Lung microvascular endothelial cell (primary cell): ENCODE measurements at regions not wholly inside any gene's neighbourhood (a gene's known extent, or its start where the extent isn't known, plus 50 kb on each side); places are given as distances from the start of the nearest gene placed in this dataset.
A peak's percentile ranks its signal among the peaks of the same experiment; 100 is the strongest.

ENCODE experiments used
- DNase-seq, 2 donors: peaks; one replicate each; pipeline versions ENCODE4 v3.0.0 to v3.0.0-alpha.2; 2010; ENCODE audit warnings: low read depth in 2 of 2

DNA sequence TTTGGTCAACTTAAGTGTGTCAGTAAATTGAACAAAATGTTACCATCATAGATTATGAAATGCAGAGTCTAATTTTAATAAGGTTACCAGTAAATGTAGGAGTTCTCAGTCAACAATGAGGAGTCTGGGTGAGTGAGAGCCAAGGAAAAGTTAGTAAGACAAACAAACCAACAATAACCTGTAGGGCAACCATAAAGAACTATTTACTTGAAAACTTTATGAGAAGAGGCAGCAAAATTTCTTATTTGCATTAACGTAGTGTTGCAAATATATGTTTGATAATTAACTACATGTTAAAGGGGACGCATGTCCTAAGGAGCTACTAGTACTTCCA is 131.1 kb upstream of the SOX4 start:
- no peak for DNase-seq

DNA sequence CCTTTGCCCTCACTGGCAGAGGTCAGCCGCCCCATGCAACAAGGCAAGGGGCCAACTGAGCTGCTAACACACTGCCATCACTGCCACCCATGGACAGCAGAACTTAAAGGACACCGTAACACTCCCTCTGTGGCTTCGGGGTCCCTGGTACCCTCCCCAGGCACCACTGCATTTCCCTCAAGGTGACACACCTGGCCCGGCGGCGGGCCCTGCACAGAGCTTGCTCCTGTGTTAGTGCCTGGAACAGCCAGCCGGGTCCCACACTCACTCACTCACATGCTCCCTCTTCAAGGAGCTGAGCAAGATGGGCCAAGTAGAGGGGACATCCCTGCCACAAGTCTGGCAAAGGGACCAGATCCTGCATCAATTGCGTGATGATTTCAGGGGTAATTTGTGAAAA is 126.5 kb upstream of the SOX4 start:
- DNase-seq: no peak

DNA sequence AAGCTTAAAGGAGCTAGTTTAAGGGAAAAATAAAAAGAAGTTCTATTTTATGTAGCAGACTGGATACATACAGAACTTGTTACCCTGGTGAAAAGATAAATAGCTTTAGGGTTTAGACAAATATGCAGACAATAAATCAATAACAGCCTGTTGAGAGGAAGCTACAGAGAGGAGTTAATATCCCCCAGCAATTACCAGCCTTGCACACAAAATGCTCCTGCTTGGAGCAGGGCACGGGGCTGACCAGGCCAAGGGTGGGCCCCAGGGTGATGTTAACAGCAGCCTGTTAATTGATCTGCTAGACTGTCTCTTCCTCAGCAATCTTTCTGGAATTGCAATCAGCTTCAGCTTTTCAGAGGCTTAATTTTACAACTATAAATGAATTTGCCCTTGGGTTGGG is 125.1 kb upstream of the SOX4 start:
- DNase-seq: no peak

DNA sequence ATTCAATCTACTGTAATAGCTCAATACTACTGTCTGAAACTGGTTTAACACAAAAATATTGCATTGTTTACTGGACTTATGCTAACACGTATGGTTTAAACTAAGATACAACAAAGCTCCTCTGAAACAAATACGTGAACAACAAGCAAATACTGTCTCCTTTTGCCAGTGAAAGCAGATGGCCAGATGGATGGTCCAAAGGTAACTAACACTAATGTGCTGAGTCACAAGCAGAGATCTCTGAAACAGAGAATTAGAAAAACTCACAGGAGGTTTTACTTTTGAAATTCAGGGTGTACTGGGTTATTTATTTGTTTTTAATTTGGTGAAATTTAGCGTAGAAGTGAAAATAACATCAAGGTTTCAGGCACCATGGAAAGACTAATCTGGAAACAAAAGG is 124.3 kb upstream of the SOX4 start:
- no peak for DNase-seq

DNA sequence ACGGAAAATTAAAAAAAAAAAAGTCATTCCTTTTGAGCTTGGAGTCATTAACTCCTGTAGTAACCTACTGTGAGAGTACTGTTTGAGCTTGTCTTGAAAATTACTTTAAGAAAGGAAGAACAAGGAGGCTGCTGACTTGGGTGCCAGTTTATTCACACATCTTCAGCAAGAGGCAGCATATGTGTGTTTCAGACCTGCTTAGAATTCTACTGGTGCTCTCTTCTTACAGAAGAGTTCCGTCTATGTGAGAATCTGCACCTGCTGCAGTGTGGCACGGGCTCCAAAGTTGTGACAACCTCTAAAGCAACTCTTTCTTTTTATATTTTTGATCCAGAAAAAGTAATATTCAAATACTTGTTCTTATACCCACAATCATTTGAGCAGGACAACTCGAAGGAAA is 117.4 kb upstream of the SOX4 start:
- DNase-seq: no peak

DNA sequence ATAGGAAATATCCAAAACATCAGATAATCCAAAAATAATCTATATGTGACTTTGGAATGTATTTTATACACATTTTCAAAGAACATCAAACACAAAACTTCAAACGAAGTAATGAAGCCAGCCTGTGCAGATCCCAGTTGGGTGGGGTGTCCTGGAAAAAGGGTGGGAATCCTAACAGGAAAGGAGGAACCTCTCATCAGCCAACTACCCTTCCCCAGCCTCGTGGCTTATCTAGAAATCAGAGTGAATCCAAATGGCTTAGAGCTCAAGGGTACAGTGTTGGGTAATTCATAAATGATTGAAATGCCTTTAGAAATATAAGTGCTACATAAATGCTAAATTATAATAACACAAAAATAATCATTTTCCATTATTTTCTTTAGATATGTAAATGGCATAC is 115.1 kb upstream of the SOX4 start:
- DNase-seq: no peak

DNA sequence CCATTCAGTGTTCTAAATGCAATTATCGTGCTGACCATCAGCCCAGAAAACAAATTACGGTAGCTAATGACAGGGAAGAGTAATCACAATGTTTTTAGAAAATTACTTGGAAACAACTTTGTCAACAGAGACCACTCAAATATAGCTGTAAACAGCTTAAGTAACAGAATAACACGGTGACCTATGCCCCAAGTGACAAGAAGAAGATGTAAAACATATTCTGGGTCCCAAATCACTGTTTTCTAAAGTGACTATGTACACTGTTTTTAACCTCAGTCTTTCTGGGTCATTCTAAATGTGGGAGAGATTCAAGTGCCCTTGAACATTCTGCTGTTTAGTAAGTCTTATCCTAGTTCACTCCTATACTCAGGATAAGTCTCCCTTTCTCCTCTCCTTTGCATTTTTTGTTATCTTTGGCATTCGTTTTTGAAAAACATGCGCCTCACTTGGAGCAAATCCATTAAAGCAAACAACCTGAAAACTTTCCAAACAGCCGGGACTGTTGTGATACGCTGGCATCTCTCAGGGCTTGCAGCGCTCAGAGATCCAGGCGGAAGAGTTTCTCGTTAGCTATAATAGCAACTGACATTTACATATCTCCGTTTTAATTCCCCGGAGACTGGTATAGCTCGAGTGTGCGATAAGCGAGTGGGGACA is 114.5 kb upstream of the SOX4 start:
- DNase-seq: peak in 1 of 2 donors; percentile 74

DNA sequence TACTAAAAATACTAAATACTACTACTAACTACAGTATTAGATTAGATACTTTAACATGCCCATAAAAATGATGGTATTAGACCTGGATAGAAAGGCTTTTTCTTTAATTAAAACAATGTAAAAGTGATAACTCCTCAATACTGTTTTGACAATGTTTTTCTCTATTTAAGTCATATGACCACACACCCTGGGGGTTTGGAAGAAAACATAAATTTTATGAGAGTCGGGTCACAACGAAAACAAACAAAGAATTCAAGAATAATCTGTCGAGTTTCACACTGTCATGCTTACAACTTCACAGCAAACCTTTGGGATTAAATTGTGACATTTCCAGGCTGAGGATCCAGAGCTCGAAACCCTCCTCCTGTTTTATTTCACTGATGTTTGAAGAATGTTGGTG is 107.4 kb upstream of the SOX4 start:
- no peak for DNase-seq

DNA sequence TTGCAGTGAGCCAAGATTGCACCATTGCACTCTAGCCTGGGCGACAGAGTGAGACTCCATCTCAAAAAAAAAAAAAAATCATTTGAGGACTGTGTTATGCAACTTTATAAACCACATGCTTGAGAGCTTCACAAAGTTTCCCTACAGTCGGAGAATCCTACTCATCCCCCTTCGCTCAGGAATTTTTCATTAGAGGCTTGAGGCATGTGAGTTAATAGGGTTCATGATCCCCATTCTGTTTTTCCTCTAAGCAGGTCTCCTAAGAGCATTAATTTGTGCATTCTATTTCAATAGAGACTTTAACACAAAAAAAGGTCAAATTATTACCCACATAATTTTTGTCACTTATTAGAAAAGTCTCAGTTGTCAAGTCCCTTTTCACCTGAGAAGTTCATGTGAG is 103.7 kb upstream of the SOX4 start:
- DNase-seq: no peak

DNA sequence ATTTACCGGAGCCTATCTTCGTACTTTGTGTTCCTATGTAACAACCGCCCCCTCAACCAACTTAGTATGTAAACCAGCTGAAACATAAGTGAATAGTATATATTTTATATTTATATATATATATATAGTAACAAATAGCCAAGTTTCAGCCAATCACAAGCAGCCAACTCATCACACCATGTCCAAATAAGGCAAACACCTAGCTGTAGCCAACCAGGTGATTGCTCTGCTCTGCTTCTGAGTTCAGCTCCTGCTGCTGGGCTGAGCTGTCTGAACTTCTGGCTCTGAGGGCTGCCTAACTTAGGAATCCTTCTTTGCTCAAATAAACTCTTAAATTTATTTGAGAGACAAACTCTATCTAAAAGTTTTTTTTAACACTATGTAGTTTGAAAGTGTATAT is 101.6 kb upstream of the SOX4 start:
- no peak for DNase-seq

DNA sequence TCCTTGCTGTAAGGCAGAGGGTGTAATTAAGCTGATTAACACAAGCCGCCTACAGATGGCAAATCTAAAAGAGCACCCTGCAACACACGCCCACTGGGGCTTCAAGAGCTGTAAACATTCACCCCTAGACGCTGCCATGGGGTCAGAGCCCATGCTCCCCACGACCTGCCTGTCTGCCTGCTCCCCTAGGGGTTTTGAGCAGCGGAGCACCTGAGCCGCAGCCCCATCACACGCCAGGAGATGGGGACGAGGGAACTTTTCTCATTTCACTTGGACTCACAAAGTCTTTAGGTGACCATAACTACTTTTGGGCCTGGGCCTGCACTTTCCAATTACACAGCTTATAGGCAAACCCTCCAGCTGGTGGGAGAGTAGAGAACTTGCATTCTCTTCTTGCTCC is 99.0 kb upstream of the SOX4 start:
- no peak for DNase-seq

DNA sequence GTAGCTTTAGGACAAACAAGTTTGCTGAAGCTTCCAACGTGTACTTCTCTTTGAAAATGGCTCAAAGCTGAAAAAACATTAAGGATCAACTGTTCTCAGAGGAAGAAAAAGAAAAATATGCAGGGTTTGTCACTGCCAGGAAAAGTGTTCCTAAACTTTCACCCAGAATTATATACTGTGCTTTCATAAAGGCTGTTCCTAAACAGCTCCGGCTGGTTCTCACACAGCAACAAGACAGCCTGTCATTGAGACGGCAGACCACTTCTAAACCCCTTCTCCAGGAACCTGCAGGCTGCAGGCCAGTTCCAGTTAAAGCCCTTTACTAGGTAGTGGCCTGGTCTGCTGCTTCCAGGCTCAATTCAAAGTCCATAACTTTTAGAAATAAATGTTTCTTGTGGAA is 97.4 kb upstream of the SOX4 start:
- no peak for DNase-seq

DNA sequence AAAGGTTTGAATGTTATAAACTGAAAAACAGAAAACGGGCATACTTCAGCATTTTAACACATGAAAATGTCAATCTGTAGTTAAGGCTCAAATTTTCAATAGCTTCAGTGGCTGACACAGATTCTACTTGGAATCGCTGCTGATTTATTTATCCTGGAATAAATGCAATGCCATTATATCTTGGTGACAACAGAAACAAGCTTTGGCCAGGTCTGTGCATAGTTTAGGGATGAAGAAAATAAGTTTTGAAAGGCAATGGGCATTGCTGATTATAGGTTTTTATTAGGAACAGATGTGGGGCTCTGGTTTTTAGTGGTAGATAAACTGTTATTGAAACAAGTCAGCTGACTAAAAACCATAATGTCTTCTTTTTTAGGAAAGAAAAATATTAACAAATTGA is 96.8 kb upstream of the SOX4 start:
- no peak for DNase-seq

DNA sequence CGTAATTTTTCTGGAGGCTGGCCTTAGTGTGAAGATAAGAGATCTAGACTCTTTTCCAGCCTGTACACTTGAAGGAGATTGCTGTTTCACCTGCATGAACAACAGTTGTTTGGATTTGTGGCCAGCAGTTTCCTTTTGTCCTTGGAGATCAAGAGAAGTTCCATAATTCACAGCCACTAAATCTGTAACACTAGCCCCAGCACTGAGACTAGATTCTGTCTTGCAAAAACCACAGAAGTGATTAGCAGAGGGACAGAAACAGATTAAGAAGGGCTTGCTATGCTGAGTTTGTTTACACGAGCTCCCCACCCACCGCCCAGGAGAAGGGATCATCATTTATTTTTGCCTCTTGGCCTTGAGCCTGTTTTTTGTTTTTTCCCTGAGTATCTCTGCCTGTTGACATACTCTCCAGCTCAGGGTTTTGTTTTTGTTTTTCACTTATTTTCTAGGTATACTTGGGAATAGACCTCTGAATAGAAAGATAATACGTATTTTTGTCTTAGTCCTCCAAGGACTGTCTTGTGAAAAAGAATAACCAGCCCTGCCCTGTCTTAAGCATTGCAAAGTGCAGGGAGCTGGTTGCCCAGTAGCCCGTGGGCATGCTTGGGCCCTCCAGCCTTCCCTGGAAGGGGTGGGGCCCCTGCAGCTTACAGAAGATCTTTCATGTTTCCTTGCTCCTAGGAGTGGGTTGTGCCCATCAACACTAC is 93.1 kb upstream of the SOX4 start:
- no peak for DNase-seq

DNA sequence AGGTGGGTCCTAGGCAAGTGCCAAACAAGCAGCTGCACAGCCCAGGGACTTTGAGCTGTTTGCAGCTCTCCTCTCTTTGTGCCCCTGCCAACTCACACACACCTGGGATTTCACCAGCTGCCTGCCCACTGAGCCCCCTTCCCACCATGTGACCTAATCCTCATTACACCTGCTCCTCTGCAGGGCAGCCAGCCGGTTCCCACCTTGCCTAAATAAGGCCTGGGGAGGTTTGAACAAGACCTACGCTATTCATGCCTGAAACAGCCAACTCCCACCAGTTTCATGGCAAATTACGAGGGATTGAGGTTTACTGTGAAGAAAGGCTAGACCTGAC is 92.6 kb upstream of the SOX4 start:
- DNase-seq: no peak

DNA sequence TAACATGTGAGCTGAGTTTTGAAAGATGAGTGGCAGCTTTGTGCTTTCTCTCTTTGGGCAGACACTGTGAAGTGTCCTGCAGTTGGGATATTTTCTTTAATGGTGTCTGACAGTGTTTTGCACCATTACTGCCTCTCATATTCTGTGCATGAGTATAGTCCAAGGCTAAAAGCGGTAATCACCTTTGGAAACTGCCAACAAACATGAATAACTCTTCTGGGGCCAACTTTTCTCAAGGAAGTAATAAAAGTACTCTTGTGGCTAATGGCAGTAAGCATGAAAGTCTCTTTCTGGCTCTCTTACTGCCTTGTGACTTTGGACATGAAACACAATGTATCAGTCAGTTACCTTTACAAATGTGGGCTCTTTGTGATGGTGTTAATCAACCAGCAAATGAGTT is 91.7 kb upstream of the SOX4 start:
- DNase-seq: no peak

DNA sequence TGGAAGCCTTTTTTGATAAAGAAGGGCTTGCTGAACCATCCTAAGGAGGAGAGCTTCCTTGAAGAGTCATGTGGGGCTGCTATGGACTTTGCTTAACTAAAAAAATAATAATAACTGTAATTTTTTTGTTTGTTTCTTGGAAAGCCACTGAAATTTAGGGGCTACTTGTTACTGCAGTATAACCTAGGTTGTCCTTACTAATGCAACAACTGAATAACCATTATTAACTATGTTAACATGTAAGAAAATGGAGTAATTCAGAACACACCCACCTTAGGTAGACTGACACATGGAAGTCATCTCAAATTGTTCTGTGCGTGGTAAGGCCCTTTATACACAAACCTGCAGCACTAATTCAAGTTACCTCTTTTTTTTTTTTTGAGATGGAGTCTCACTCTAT is 90.9 kb upstream of the SOX4 start:
- no peak for DNase-seq

DNA sequence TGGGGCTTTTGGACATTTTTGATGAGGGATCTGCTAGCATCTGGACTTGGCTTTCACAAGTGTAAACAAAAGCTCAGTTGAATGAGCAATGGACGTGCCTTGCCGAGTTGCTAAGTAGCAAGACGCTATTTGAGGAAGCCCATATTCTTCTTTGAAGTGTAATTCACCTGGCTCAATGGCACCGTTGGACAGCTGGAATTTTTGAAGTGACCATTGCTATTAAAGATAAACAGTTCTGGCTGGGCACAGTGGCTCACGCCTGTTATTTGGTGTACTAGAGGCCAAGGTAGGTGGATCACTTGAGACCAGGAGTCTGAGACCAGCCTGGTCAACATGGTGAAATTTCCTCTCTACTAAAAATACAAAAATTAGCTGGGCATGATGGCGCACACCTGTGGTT is 88.8 kb upstream of the SOX4 start:
- DNase-seq: no peak

DNA sequence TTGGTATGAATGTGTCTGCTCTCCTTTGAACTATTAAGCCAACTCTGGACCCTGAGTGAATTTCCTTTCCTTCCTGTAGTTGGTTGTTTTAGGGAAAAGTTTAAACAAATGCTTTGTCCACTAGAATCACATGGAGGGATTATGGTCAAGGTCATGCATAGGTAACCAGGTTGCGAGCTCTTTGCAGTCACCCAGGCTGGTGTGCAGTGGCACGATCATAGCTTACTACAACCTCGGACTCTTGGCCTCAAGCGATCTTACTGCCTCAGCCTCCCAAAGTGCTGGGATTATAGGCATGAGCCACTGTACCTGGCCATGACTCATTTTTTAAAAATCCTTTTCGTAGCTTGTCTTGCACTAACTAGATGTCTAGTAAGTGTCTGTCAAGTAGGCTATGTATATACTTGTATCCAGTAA is 88.0 kb upstream of the SOX4 start:
- no peak for DNase-seq

DNA sequence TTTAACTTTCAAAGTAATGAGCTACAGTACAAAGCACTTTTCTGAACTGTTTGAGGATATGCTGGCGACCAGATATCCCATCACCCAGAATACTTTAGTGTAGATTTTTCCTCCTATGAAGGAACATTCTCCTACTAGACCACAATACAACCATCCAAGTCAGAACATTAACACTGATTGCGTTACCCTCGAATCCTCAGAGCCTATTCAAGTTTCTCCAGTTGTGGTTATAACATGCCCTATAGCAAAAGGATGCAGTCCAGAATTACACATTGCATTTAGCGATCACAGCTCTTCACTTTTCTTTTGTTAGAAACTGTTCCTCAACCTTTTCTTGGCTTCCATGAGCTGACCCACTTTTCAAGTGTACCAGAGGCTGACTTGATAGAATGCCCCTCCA is 87.4 kb upstream of the SOX4 start:
- DNase-seq: no peak

DNA sequence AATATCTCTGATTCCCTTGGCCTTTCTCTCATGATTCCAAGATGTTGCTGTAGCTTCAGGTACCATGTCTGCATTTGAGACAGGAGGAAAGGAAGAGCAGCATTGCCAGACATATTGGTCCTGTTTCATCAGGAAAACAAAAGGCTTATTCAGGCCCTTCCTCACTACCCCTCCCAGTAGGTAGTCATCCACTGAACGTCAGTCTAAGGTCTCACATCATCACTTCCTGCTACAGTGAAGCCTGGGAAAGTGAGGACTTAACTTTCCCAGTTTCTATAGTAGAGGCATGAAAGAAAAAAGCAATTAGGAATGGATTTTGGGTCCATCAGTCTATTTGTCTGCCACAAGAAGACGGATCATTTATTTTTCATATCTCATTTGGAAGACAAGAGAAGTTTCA is 85.7 kb upstream of the SOX4 start:
- peak; percentile 12 to 33 for DNase-seq

DNA sequence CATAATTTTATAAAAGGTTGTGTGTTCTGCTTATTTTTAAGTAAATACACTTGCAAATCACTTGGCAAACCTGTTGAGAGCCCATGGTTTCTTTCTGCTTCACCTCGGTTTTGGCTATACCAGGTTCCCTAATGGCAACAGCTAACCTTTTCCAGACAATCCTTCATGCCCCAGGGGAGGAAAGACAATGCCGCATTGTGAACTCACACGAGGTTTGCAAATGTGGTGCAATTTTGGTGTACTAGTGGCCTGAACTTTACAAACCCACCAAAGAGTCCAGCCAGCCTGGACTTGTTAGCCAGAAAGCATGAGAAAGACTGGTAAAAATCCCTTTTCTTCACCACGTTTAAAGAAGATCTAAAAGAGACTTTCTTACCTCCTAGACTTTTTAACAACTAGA is 84.8 kb upstream of the SOX4 start:
- DNase-seq: no peak

DNA sequence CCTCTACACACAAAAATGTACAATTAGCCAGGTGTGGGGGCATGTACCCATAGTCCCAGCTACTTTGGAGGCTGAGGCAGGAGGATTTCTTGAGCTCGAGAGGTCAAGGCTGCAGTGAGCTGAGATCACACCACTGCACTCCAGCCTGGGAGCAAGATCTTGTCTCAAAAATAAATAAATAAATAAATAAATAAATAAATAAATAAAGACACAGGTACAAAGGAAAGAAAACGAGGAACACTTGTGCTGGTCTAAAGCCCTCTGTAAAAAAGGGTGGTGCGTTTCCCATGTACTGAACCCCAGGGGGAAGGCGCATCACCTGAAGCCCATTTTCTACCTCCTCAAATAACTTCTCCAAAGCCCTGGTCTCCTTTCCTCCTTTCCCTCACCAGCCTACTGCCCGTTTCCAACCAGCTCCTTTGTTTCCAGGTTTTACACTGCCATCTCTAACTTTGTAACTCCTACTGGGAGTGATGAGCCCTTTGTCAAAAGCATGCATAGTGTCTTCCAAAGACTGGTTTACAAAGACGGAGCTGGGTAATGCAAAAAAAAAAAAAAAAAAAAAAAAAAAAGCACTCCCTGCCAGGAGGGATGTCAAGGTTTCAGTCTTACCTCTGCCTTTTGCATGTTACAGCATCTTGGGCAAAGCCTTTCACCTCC is 81.5 kb upstream of the SOX4 start:
- DNase-seq: no peak

DNA sequence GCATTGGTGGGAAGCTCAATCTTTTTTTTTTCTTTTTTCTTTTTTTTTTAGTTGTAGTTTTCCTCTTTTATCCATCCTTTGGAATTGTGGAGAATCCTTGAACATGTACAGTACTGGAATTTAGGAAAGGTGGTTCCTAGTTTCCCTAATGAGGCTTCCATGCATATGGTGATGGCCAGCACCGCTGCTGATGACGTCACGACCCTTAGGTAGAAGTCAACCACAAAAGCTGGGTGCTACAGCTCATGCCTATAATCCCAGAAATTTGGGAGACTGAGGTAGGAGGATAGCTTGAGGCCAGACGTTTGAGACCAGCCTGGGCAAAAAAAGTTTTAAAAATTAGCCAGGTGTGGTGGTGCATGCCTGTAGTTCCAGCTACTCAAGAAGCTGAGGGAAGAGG is 79.3 kb upstream of the SOX4 start:
- no peak for DNase-seq
